ENCODE measurements at regions not wholly inside any gene's neighbourhood (a gene's known extent, or its start where the extent isn't known, plus 50 kb on each side); places are given as distances from the start of the nearest gene placed in this dataset.

DNA sequence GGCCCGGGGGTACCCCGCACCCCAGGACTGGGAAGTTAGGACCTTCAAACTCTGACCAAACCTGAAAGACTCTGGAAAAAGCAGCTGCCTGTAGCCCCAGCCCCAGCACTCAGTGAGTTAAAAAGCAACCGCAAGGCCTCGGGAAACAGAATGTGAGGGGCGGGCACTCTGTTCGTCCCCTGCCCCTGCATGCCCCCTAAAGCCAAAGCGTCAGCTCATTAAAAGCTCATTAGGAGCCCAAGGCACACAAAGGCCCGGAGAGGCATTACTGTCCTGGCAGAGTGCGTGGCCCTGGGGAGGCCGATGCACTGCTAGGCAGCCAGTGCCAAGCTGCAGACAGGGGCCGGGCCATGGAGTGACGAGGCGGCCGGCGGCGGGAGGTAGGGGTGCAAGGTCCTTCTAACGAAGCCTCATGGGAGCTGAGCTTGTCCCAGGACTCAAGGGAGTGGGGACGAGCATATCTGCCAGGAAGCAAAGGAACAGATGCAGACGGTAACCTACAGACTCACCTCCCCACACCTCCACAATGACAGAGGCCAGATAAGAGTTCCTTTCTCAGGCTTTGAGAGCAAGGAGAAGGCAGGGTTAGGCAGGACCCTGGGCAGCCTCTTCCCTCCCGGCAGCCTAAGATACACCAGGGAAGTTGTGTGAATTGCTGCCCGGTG, 116.8 kb downstream of the ENGASE start:
- no peak overlapping the region for H3K4me3 ChIP-seq (ENCODE audit: low read length in 2 of 2)
- no peak for DNase-seq (ENCODE audit: low read depth in 6 of 9, low spot score in 9 of 9)
- no peak overlapping the region for H3K27ac ChIP-seq (ENCODE audit: low read depth in 1 of 2, low read length in 1 of 2)
- H3K27me3 ChIP-seq (ENCODE audit: control insufficient read depth in 2 of 2, insufficient read depth in 1 of 2, low read length in 1 of 2), result peaks cover 10 to 64% of the 10 kb centered on the region in 2 donors
- no peaks in the 10 kb centered on the region for H3K9me3 ChIP-seq (ENCODE audit: control insufficient read depth in 2 of 2, insufficient read depth in 1 of 2, low read length in 1 of 2)
- 50% methylated on average over 21 of the region's 21 CpGs for WGBS
- H3K4me1 ChIP-seq (ENCODE audit: control insufficient read depth in 2 of 2, insufficient read depth in 2 of 2, low read length in 2 of 2), result no peaks in the 10 kb centered on the region
- H3K36me3 ChIP-seq (ENCODE audit: control insufficient read depth in 2 of 2, insufficient read depth in 2 of 2, low read length in 1 of 2), result no peaks in the 10 kb centered on the region

GRCh38 chr17:79189305-79189704, 114.7 kb downstream of the ENGASE start:
- DNase-seq (ENCODE audit: low read depth in 6 of 9, low spot score in 9 of 9), result no peak
- peaks cover 21 to 84% of the 10 kb centered on the region in 2 donors for H3K27me3 ChIP-seq (ENCODE audit: control insufficient read depth in 2 of 2, insufficient read depth in 1 of 2, low read length in 1 of 2)
- H3K9me3 ChIP-seq (ENCODE audit: control insufficient read depth in 2 of 2, insufficient read depth in 1 of 2, low read length in 1 of 2), result peaks cover 0 to under 1% of the 10 kb centered on the region in 2 donors
- H3K36me3 ChIP-seq (ENCODE audit: control insufficient read depth in 2 of 2, insufficient read depth in 2 of 2, low read length in 1 of 2), result no peaks in the 10 kb centered on the region
- WGBS, result 73% methylated on average over 14 of the region's 14 CpGs
- H3K27ac ChIP-seq (ENCODE audit: low read depth in 1 of 2, low read length in 1 of 2), result no peak overlapping the region
- no peak overlapping the region for H3K4me3 ChIP-seq (ENCODE audit: low read length in 2 of 2)
- H3K4me1 ChIP-seq (ENCODE audit: control insufficient read depth in 2 of 2, insufficient read depth in 2 of 2, low read length in 2 of 2), result no peaks in the 10 kb centered on the region

DNA sequence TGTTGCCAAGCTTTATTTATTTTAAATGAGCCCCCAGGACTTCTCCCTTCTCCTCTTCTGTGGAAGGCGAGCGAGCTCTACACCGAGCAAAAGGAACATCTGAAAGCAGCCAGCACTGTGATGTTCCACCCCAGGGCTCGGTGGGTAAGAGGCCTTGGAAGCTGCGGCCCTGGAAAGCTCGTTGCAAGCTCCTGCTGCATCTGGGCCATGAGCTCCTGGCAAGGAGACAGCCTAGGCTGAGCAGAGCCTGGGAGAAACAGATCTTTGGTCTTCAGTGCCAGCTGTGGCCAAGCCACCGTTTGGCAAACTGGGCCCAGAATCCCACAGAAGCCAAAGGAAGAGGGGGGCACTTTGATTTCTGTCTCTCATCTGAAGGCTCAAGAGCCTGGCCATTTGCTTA, 114.1 kb downstream of the ENGASE start:
- 76% methylated on average over 7 of the region's 7 CpGs for WGBS
- Histone ChIP-seq H3K9me3 (ENCODE audit: control insufficient read depth in 2 of 2, insufficient read depth in 1 of 2, low read length in 1 of 2) (peaks cover 0 to 2% of the 10 kb centered on the region in 2 donors), H3K4me3 (ENCODE audit: low read length in 2 of 2) (no peak overlapping the region), H3K27me3 (ENCODE audit: control insufficient read depth in 2 of 2, insufficient read depth in 1 of 2, low read length in 1 of 2) (peaks cover 27 to 86% of the 10 kb centered on the region in 2 donors), H3K4me1 (ENCODE audit: control insufficient read depth in 2 of 2, insufficient read depth in 2 of 2, low read length in 2 of 2) (no peaks in the 10 kb centered on the region), H3K36me3 (ENCODE audit: control insufficient read depth in 2 of 2, insufficient read depth in 2 of 2, low read length in 1 of 2) (no peaks in the 10 kb centered on the region), H3K27ac (ENCODE audit: low read depth in 1 of 2, low read length in 1 of 2) (no peak overlapping the region)
- DNase-seq (ENCODE audit: low read depth in 6 of 9, low spot score in 9 of 9), result no peak

- peaks cover 33 to 91% of the 10 kb centered on the region in 2 donors for H3K27me3 ChIP-seq (ENCODE audit: control insufficient read depth in 2 of 2, insufficient read depth in 1 of 2, low read length in 1 of 2)
These were observed 113.4 kb downstream of the ENGASE start for GRCh38 chr17:79188048-79188447.

GRCh38 chr17:79187186-79187585, 112.6 kb downstream of the ENGASE start:
- Histone ChIP-seq H3K9me3 (ENCODE audit: control insufficient read depth in 2 of 2, insufficient read depth in 1 of 2, low read length in 1 of 2) (peaks cover 0 to 2% of the 10 kb centered on the region in 2 donors), H3K27ac (ENCODE audit: low read depth in 1 of 2, low read length in 1 of 2) (no peak overlapping the region), H3K36me3 (ENCODE audit: control insufficient read depth in 2 of 2, insufficient read depth in 2 of 2, low read length in 1 of 2) (no peaks in the 10 kb centered on the region), H3K4me1 (ENCODE audit: control insufficient read depth in 2 of 2, insufficient read depth in 2 of 2, low read length in 2 of 2) (no peaks in the 10 kb centered on the region), H3K4me3 (ENCODE audit: low read length in 2 of 2) (no peak overlapping the region), H3K27me3 (ENCODE audit: control insufficient read depth in 2 of 2, insufficient read depth in 1 of 2, low read length in 1 of 2) (peaks cover 38 to 88% of the 10 kb centered on the region in 2 donors)
- no peak for DNase-seq (ENCODE audit: low read depth in 6 of 9, low spot score in 9 of 9)
- 84% methylated on average over 12 of the region's 12 CpGs for WGBS

More at GRCh38 chr17:79188048-79188447, 113.4 kb downstream of the ENGASE start:
- WGBS, result 21% methylated on average over 14 of the region's 14 CpGs
- Histone ChIP-seq H3K4me3 (ENCODE audit: low read length in 2 of 2) (no peak overlapping the region), H3K4me1 (ENCODE audit: control insufficient read depth in 2 of 2, insufficient read depth in 2 of 2, low read length in 2 of 2) (no peaks in the 10 kb centered on the region), H3K9me3 (ENCODE audit: control insufficient read depth in 2 of 2, insufficient read depth in 1 of 2, low read length in 1 of 2) (peaks cover 0 to 2% of the 10 kb centered on the region in 2 donors), H3K27ac (ENCODE audit: low read depth in 1 of 2, low read length in 1 of 2) (no peak overlapping the region), H3K36me3 (ENCODE audit: control insufficient read depth in 2 of 2, insufficient read depth in 2 of 2, low read length in 1 of 2) (no peaks in the 10 kb centered on the region)
- no peak for DNase-seq (ENCODE audit: low read depth in 6 of 9, low spot score in 9 of 9)

- DNase-seq (ENCODE audit: low read depth in 6 of 9, low spot score in 9 of 9), result no peak
- Histone ChIP-seq H3K4me1 (ENCODE audit: control insufficient read depth in 2 of 2, insufficient read depth in 2 of 2, low read length in 2 of 2) (no peaks in the 10 kb centered on the region), H3K27ac (ENCODE audit: low read depth in 1 of 2, low read length in 1 of 2) (no peak overlapping the region), H3K4me3 (ENCODE audit: low read length in 2 of 2) (no peak overlapping the region), H3K27me3 (ENCODE audit: control insufficient read depth in 2 of 2, insufficient read depth in 1 of 2, low read length in 1 of 2) (peaks cover 42 to 88% of the 10 kb centered on the region in 2 donors), H3K9me3 (ENCODE audit: control insufficient read depth in 2 of 2, insufficient read depth in 1 of 2, low read length in 1 of 2) (peaks cover 0 to 2% of the 10 kb centered on the region in 2 donors), H3K36me3 (ENCODE audit: control insufficient read depth in 2 of 2, insufficient read depth in 2 of 2, low read length in 1 of 2) (no peaks in the 10 kb centered on the region)
- 79% methylated on average over 10 of the region's 10 CpGs for WGBS
These were observed 111.8 kb downstream of the ENGASE start for GRCh38 chr17:79186406-79186805.

DNA sequence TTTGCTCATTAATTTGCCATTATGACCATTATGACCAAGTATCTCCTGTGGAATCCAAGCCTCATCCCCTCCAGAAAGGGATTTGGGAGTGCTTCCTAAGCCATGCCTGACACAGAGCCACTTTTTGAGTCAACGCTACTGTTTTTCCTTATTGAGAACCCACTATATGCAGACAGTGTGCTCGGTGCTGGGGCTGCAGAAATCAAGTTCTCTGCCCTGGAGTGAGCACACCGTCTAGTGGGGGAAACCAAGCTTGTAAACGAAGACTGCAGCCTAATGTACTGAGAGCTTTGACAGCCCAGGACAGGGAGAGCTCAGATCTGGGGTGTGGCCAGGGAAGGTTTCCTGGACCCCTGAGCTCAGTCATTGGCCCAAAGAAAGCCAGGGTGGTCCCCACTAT, 111.0 kb downstream of the ENGASE start:
- Histone ChIP-seq H3K4me1 (ENCODE audit: control insufficient read depth in 2 of 2, insufficient read depth in 2 of 2, low read length in 2 of 2) (no peaks in the 10 kb centered on the region), H3K36me3 (ENCODE audit: control insufficient read depth in 2 of 2, insufficient read depth in 2 of 2, low read length in 1 of 2) (no peaks in the 10 kb centered on the region), H3K4me3 (ENCODE audit: low read length in 2 of 2) (no peak overlapping the region), H3K27ac (ENCODE audit: low read depth in 1 of 2, low read length in 1 of 2) (no peak overlapping the region), H3K9me3 (ENCODE audit: control insufficient read depth in 2 of 2, insufficient read depth in 1 of 2, low read length in 1 of 2) (peaks cover 0 to 2% of the 10 kb centered on the region in 2 donors), H3K27me3 (ENCODE audit: control insufficient read depth in 2 of 2, insufficient read depth in 1 of 2, low read length in 1 of 2) (peaks cover 41 to 84% of the 10 kb centered on the region in 2 donors)
- DNase-seq (ENCODE audit: low read depth in 6 of 9, low spot score in 9 of 9), result no peak
- WGBS, result 87% methylated on average over 4 of the region's 4 CpGs

GRCh38 chr17:79184219-79184618, 109.6 kb downstream of the ENGASE start:
- H3K27me3 ChIP-seq (ENCODE audit: control insufficient read depth in 2 of 2, insufficient read depth in 1 of 2, low read length in 1 of 2), result peaks cover 39 to 77% of the 10 kb centered on the region in 2 donors
- no peak overlapping the region for H3K27ac ChIP-seq (ENCODE audit: low read depth in 1 of 2, low read length in 1 of 2)
- WGBS, result 57% methylated on average over 10 of the region's 10 CpGs
- H3K4me3 ChIP-seq (ENCODE audit: low read length in 2 of 2), result no peak overlapping the region
- peaks cover 0 to 2% of the 10 kb centered on the region in 2 donors for H3K9me3 ChIP-seq (ENCODE audit: control insufficient read depth in 2 of 2, insufficient read depth in 1 of 2, low read length in 1 of 2)
- no peaks in the 10 kb centered on the region for H3K36me3 ChIP-seq (ENCODE audit: control insufficient read depth in 2 of 2, insufficient read depth in 2 of 2, low read length in 1 of 2)
- no peaks in the 10 kb centered on the region for H3K4me1 ChIP-seq (ENCODE audit: control insufficient read depth in 2 of 2, insufficient read depth in 2 of 2, low read length in 2 of 2)
- DNase-seq (ENCODE audit: low read depth in 6 of 9, low spot score in 9 of 9), result no peak

DNA sequence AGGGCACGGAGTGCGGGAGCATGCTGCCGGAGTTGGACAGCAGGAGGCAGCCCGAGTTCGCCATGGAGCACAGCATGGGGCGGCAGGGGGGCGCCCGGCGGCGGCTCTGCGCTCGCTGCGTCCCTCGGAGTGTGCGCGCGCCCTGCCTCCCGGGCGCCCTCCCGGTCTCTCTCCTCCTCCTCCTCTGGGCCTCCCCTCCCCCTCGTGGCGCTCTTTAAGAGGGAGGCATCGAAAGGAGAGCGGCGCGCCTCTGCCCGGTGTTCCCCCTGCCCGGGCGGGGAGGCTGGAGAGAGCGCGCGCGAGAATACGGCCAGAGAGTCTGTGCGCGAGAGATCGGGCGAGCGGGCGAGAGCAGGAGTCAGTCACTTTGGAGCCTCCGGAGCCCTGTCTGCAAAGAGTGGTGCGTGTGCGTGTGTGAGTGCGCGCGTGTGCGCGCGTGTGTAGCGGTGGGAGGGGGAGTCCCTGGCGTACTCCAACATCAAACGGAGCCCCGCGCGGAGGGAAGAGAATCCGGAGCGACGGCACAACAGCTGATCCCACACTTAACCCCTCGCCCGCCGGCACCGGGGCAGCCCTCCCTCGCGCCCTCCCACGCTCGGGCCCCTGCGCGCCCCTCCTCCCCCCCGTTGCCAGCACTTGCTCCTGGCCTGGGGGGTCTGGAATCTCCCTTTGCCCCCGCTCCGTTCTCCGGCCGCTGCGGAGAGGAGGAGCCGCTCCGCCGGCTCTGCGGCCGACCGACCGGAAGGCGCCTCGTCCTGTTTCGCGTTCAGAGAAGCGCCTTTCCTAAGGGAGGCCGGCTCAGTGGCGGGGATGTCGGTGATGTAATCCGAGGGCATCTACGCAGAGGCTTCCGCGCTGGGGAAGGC, 108.9 kb downstream of the ENGASE start:
- Histone ChIP-seq H3K36me3 (ENCODE audit: control insufficient read depth in 2 of 2, insufficient read depth in 2 of 2, low read length in 1 of 2) (no peaks in the 10 kb centered on the region), H3K4me1 (ENCODE audit: control insufficient read depth in 2 of 2, insufficient read depth in 2 of 2, low read length in 2 of 2) (no peaks in the 10 kb centered on the region), H3K27me3 (ENCODE audit: control insufficient read depth in 2 of 2, insufficient read depth in 1 of 2, low read length in 1 of 2) (peaks cover 39 to 75% of the 10 kb centered on the region in 2 donors), H3K4me3 (ENCODE audit: low read length in 2 of 2) (no peak overlapping the region), H3K9me3 (ENCODE audit: control insufficient read depth in 2 of 2, insufficient read depth in 1 of 2, low read length in 1 of 2) (peaks cover 0 to 2% of the 10 kb centered on the region in 2 donors), H3K27ac (ENCODE audit: low read depth in 1 of 2, low read length in 1 of 2) (no peak overlapping the region)
- WGBS, result 1% methylated on average over 93 of the region's 93 CpGs
- no peak for DNase-seq (ENCODE audit: low read depth in 6 of 9, low spot score in 9 of 9)

All from thymus (tissue), 11 donors.